SK-N-SH (cell line): ENCODE measurements at regions not wholly inside any gene's neighbourhood (a gene's known extent, or its start where the extent isn't known, plus 50 kb on each side); places are given as distances from the start of the nearest gene placed in this dataset.

Experiments
- CTCF ChIA-PET: fragments of 300-600, 350-600 bp; formaldehyde crosslinking; extraction: SDS; loops from one replicate; lab custom pipeline; 2021; lab: Yijun Ruan, JAX
- POLR2A ChIA-PET: fragments of 350-600 bp; sonication (Branson Sonifier 250); formaldehyde crosslinking; extraction: SDS; loops from one replicate; lab custom pipeline; 2020; ENCODE audit warnings: antibody characterized with exemption, inconsistent platforms; lab: Yijun Ruan, JAX
- DNase-seq: peaks from one replicate; pipeline ENCODE4 v3.0.0; 2012
- H2AFZ ChIP-seq: fragments of 200-600 bp; sonication (generic); 2 replicates; pipeline ENCODE4 v1.8.1; 2016; ENCODE audit warnings: antibody characterized with exemption, mild to moderate bottlenecking, low read depth
- H3F3A ChIP-seq: fragments of 200-600 bp; sonication (generic); replicated peaks from 2 replicates; pipeline ENCODE3; 2016; ENCODE audit warnings: antibody characterized with exemption, mild to moderate bottlenecking; ENCODE audit not compliant: insufficient read depth
- H3K27ac ChIP-seq, 2 experiments: fragments of 200-500 bp in 1 of 2; fragments of 200-600 bp in 1 of 2; sonication (Bioruptor generic) in 1 of 2; sonication (generic), shearing (Covaris generic) in 1 of 2; 2 replicates each; pipeline versions ENCODE4 v1.5.1 to v1.6.1; 2014 to 2016; ENCODE audit warnings: low read depth in 2 of 2, inconsistent platforms in 1 of 2, low read length in 1 of 2, mild to moderate bottlenecking in 1 of 2, mixed read lengths in 1 of 2
- H3K27me3 ChIP-seq: fragments of 200-600 bp; sonication (generic), shearing (Covaris generic); 2 replicates; pipeline ENCODE4 v1.6.1; 2016; ENCODE audit warnings: mixed run types; ENCODE audit not compliant: insufficient read depth
- H3K36me3 ChIP-seq, 2 experiments: fragments of 200-500 bp in 1 of 2; fragments of 200-600 bp in 1 of 2; sonication (Bioruptor generic) in 1 of 2; sonication (generic) in 1 of 2; replicated peaks in 1 of 2; 2 replicates each; pipeline versions ENCODE3 to v1.5.1; 2014 to 2016; ENCODE audit warnings: low read length in 1 of 2, mild to moderate bottlenecking in 1 of 2; ENCODE audit not compliant: insufficient read depth in 2 of 2, control insufficient read depth in 1 of 2
- H3K4me1 ChIP-seq, 2 experiments: fragments of 200-500 bp in 1 of 2; fragments of 200-600 bp in 1 of 2; sonication (Bioruptor generic) in 1 of 2; sonication (generic), shearing (Covaris generic) in 1 of 2; 2 replicates each; pipeline versions ENCODE4 v1.5.1 to v1.6.1; 2014 to 2016; ENCODE audit warnings: low read depth in 1 of 2, low read length in 1 of 2, mixed run types in 1 of 2; ENCODE audit not compliant: insufficient read depth in 2 of 2, control insufficient read depth in 1 of 2
- H3K4me2 ChIP-seq: fragments of 200-600 bp; sonication (generic), shearing (Covaris generic); 2 replicates; pipeline ENCODE4 v1.6.1; 2017; ENCODE audit warnings: mixed run types
- H3K4me3 ChIP-seq, 2 experiments: fragments of 200-500 bp in 1 of 2; fragments of 200-600 bp in 1 of 2; sonication (Bioruptor generic) in 1 of 2; sonication (generic), shearing (Covaris generic) in 1 of 2; 2 replicates each; pipeline versions ENCODE4 v1.5.1 to v1.8.1; 2014 to 2016; ENCODE audit warnings: low read depth in 2 of 2, inconsistent platforms in 1 of 2, low read length in 1 of 2, mild to moderate bottlenecking in 1 of 2, mixed read lengths in 1 of 2, moderate library complexity in 1 of 2
- H3K79me2 ChIP-seq: fragments of 200-600 bp; sonication (generic); 2 replicates; pipeline ENCODE4 v1.8.1; 2017; ENCODE audit warnings: mild to moderate bottlenecking; ENCODE audit not compliant: insufficient read depth
- H3K9ac ChIP-seq: fragments of 200-600 bp; sonication (generic); 2 replicates; pipeline ENCODE4 v1.6.1; 2017; ENCODE audit warnings: mixed run types
- H3K9me2 ChIP-seq: fragments of 200-600 bp; sonication (generic); 2 replicates; pipeline ENCODE4 v1.6.1; 2017; ENCODE audit warnings: mixed run types
- H3K9me3 ChIP-seq: fragments of 200-600 bp; sonication (generic); 2 replicates; pipeline ENCODE4 v1.6.1; 2017; ENCODE audit warnings: mixed run types, mild to moderate bottlenecking, moderate library complexity
- H4K20me1 ChIP-seq: fragments of 200-600 bp; sonication (generic); 2 replicates; pipeline ENCODE4 v1.6.1; 2017; ENCODE audit warnings: mild to moderate bottlenecking, mixed run types; ENCODE audit not compliant: insufficient read depth
- ELF1 ChIP-seq: IDR thresholded peaks from 2 replicates; pipeline ENCODE4 v1.4.0; 2012
- EZH2phosphoT487 ChIP-seq: fragments of 200-600 bp; sonication (generic); IDR thresholded peaks from 2 replicates; pipeline ENCODE4 v1.6.1; 2017; ENCODE audit warnings: low read depth, mixed run types, mild to moderate bottlenecking, antibody characterized with exemption, moderate library complexity, borderline replicate concordance
- FOXJ3 ChIP-seq: sonication (generic); formaldehyde crosslinking; IDR thresholded peaks from 2 replicates; pipeline ENCODE4 v1.5.1; 2020; ENCODE audit warnings: mild to moderate bottlenecking, missing genetic modification reagents
- FOXM1 ChIP-seq: IDR thresholded peaks from 2 replicates; pipeline ENCODE4 v1.4.0; 2012; ENCODE audit warnings: low read depth, mild to moderate bottlenecking
- GATA2 ChIP-seq: sonication (generic); formaldehyde crosslinking; IDR thresholded peaks from 2 replicates; pipeline ENCODE4 v1.5.0; 2020; ENCODE audit warnings: mild to moderate bottlenecking, missing genetic modification reagents
- IRF3 ChIP-seq: fragments of 150-350 bp; IDR thresholded peaks from 2 replicates; pipeline ENCODE4 v1.6.1; 2016; ENCODE audit warnings: mild to moderate bottlenecking, low read depth, low read length
- JUND ChIP-seq: IDR thresholded peaks from 2 replicates; pipeline ENCODE4 v1.4.0; 2012
- NRF1 ChIP-seq: IDR thresholded peaks from 2 replicates; pipeline ENCODE4 v1.6.1; 2012; ENCODE audit warnings: low read depth, mild to moderate bottlenecking, low read length
- POLR2AphosphoS5 ChIP-seq: IDR thresholded peaks from 2 replicates; pipeline ENCODE4 v1.6.1; 2012; ENCODE audit warnings: low read depth, low read length
- RAD21 ChIP-seq: IDR thresholded peaks from 2 replicates; pipeline ENCODE4 v1.6.1; 2012; ENCODE audit warnings: mild to moderate bottlenecking, low read length
- SMC3 ChIP-seq: IDR thresholded peaks from 2 replicates; pipeline ENCODE4 v1.6.1; 2012; ENCODE audit warnings: low read depth, low read length, improper control_type of control experiment
- TAF1 ChIP-seq: IDR thresholded peaks from 2 replicates; pipeline ENCODE4 v1.6.1; 2012; ENCODE audit warnings: low read depth, mild to moderate bottlenecking, low read length, moderate library complexity, borderline replicate concordance
- YY1 ChIP-seq: IDR thresholded peaks from 2 replicates; pipeline ENCODE4 v1.4.0; 2012; ENCODE audit warnings: low read depth, mild to moderate bottlenecking
- WGBS: methylation state at CpG from one replicate; pipeline ENCODE4 v1.1.6; 2017; ENCODE audit warnings: low lambda C conversion rate; 5-methylcytosine and 5-hydroxymethylcytosine counted together
- TF ChIP-seq, protein P1 (sequence below): IDR thresholded peaks from 2 replicates; pipeline ENCODE4 v1.4.0; 2012; ENCODE audit warnings: low read depth, borderline replicate concordance
- TF ChIP-seq, protein P2 (sequence below): fragments of 150-350 bp; IDR thresholded peaks from 2 replicates; pipeline ENCODE4 v1.6.1; 2017; ENCODE audit warnings: antibody characterized with exemption, low read length, low read depth, borderline replicate concordance

GRCh38 chr12:76964784-76965571 is 86.2 kb upstream of the CSRP2 start:
- 74% methylated on average over 6 of the region's 6 CpGs for WGBS
- Histone ChIP-seq H3K79me2 (no peaks in the 10 kb centered on the region), H3K36me3 (no peaks in the 10 kb centered on the region), H2AFZ (no peak overlapping the region), H3K4me3 (no peak overlapping the region), H3K27ac (no peak overlapping the region), H4K20me1 (no peaks in the 10 kb centered on the region), H3K4me2 (no peak overlapping the region), H3F3A (no peaks in the 10 kb centered on the region), H3K27me3 (no peaks in the 10 kb centered on the region), H3K9ac (no peak overlapping the region), H3K9me3 (no peaks in the 10 kb centered on the region), H3K4me1 (no peaks in the 10 kb centered on the region), H3K9me2 (no peaks in the 10 kb centered on the region)
- DNase-seq: no peak
- TF ChIP-seq GATA2 (no peak), SMC3 (no peak), EZH2phosphoT487 (no peak), YY1 (no peak), TAF1 (no peak), JUND (no peak), ELF1 (no peak)
- ChIA-PET CTCF (interaction anchor here (1.0 kb wide), 2 partner anchors 12 to 46 kb away, joined by 3 to 4 read pairs; no protein-coding TSS in a partner anchor), POLR2A (no interaction called here)

DNA sequence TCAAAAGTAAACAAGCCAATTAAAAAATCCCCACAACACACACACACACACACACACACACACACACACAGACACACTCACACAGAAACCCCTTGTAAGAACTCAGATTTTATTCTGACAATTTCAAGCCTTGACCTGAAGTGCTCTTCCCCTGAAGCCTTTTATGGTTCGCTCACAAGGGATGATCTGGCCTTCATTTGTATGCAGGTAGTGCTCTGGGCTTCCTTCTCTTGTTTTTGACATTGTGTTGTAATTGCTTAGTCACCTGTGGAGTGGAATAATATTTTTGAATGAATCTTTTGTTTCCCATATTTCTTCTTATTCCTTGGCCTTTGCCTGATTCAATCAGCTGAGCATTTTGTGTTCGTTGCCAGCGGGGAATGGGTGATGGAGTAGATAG is 83.3 kb upstream of the CSRP2 start:
- Histone ChIP-seq H2AFZ (no peak overlapping the region), H3F3A (no peaks in the 10 kb centered on the region), H3K27ac (no peak overlapping the region), H3K9ac (no peak overlapping the region), H3K9me2 (no peaks in the 10 kb centered on the region), H3K79me2 (no peaks in the 10 kb centered on the region), H3K4me1 (no peaks in the 10 kb centered on the region; a peak in 1 of 4 replicates), H3K4me2 (no peak overlapping the region), H4K20me1 (no peaks in the 10 kb centered on the region), H3K27me3 (no peaks in the 10 kb centered on the region), H3K36me3 (no peaks in the 10 kb centered on the region), H3K9me3 (no peaks in the 10 kb centered on the region), H3K4me3 (no peak overlapping the region)
- DNase-seq: no peak
- TF ChIP-seq, protein P1, sequence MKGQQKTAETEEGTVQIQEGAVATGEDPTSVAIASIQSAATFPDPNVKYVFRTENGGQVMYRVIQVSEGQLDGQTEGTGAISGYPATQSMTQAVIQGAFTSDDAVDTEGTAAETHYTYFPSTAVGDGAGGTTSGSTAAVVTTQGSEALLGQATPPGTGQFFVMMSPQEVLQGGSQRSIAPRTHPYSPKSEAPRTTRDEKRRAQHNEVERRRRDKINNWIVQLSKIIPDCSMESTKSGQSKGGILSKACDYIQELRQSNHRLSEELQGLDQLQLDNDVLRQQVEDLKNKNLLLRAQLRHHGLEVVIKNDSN: no peak
- TF ChIP-seq IRF3 (no peak), NRF1 (no peak), GATA2 (no peak), FOXM1 (no peak), POLR2AphosphoS5 (no peak), RAD21 (no peak), FOXJ3 (CRISPR knock-in tag) (no peak), YY1 (no peak)
- TF ChIP-seq, protein P2, sequence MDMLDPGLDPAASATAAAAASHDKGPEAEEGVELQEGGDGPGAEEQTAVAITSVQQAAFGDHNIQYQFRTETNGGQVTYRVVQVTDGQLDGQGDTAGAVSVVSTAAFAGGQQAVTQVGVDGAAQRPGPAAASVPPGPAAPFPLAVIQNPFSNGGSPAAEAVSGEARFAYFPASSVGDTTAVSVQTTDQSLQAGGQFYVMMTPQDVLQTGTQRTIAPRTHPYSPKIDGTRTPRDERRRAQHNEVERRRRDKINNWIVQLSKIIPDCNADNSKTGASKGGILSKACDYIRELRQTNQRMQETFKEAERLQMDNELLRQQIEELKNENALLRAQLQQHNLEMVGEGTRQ: no peak
- ChIA-PET CTCF (interaction anchor here (1.1 kb wide), 1 partner anchor 49 kb away, joined by 4 read pairs; no protein-coding TSS in a partner anchor), POLR2A (no interaction called here)
- WGBS: 70% methylated on average over 3 of the region's 3 CpGs
